GM13976 (cell line): ENCODE measurements at regions not wholly inside any gene's neighbourhood (a gene's known extent, or its start where the extent isn't known, plus 50 kb on each side); places are given as distances from the start of the nearest gene placed in this dataset.

Experiments used
- DNase-seq: peaks from one replicate; pipeline ENCODE4 v3.0.0; 2012; ENCODE audit warnings: low spot score
- CTCF ChIP-seq: IDR thresholded peaks from 2 replicates; pipeline ENCODE4 v1.5.1; 2012; ENCODE audit warnings: borderline replicate concordance, mild to moderate bottlenecking; ENCODE audit not compliant: insufficient read depth; ENCODE audit errors: extremely low read depth, missing control alignments, control extremely low read depth
- in situ Hi-C: fragments of 300-500 bp; cut with MboI; formaldehyde crosslinking; loops from one replicate; pipeline ENCODE4 v1.12.0; 2022; ENCODE audit warnings: low sequenced_read_pairs, mixed read lengths, inconsistent platforms; ENCODE audit not compliant: unreplicated experiment

GRCh38 chr17:56047331-56047730 is 105.9 kb upstream of the ANKFN1 start:
- in situ Hi-C loops = no loop called here
- no peak for DNase-seq
- no peak for TF ChIP-seq CTCF

- in situ Hi-C loops = no loop called here
- TF ChIP-seq CTCF = no peak
- no peak for DNase-seq
These were observed 95.4 kb upstream of the ANKFN1 start for GRCh38 chr17:56057869-56058268.

- DNase-seq = no peak
- no peak for TF ChIP-seq CTCF
- in situ Hi-C loops = no loop called here
These were observed 88.8 kb upstream of the ANKFN1 start for GRCh38 chr17:56064506-56064905.

- in situ Hi-C loops = no loop called here
- no peak for TF ChIP-seq CTCF
- DNase-seq = no peak
These were observed 78.8 kb upstream of the ANKFN1 start for GRCh38 chr17:56074361-56074890.

GRCh38 chr17:56076980-56077379 is 76.3 kb upstream of the ANKFN1 start:
- in situ Hi-C loops = no loop called here
- no peak for DNase-seq
- no peak for TF ChIP-seq CTCF

GRCh38 chr17:56083475-56083874 is 69.8 kb upstream of the ANKFN1 start:
- in situ Hi-C loops = no loop called here
- no peak for DNase-seq
- TF ChIP-seq CTCF = no peak
